ENCODE measurements at regions not wholly inside any gene's neighbourhood (a gene's known extent, or its start where the extent isn't known, plus 50 kb on each side); places are given as distances from the start of the nearest gene placed in this dataset.
"Not testable (repeated sequence)": the region's sequence is repeated elsewhere in the genome, so short reads cannot be mapped to it uniquely, and the experiment has no call there.

DNA sequence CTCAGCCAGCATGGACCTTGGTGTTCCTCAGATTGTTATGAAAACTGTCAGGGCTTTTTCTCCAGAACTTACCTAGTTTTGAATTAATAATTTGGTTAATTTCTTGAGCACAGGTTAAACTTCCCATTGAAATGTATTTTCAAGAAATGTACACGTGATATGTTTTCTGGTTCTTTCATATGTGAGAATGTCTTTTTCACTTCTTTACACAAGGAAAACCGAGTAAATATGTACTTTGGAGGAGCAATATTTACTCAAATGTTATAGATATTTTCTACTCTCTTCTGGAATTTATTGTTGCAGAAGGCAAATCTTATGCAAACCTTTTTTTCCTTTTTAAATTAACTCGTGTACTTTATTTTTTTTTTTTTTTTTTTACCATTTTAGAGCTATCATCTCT, 134.3 kb downstream of the AHR start:
- Histone ChIP-seq H3K36me3 (ENCODE audit: control insufficient read depth, insufficient read depth, low read length) (no peaks in the 10 kb centered on the region), H3K4me3 (ENCODE audit: low read depth, low read length) (no peak overlapping the region), H3K27me3 (ENCODE audit: control insufficient read depth, insufficient read depth, low read length) (no peaks in the 10 kb centered on the region)
- TF ChIP-seq, protein P1, sequence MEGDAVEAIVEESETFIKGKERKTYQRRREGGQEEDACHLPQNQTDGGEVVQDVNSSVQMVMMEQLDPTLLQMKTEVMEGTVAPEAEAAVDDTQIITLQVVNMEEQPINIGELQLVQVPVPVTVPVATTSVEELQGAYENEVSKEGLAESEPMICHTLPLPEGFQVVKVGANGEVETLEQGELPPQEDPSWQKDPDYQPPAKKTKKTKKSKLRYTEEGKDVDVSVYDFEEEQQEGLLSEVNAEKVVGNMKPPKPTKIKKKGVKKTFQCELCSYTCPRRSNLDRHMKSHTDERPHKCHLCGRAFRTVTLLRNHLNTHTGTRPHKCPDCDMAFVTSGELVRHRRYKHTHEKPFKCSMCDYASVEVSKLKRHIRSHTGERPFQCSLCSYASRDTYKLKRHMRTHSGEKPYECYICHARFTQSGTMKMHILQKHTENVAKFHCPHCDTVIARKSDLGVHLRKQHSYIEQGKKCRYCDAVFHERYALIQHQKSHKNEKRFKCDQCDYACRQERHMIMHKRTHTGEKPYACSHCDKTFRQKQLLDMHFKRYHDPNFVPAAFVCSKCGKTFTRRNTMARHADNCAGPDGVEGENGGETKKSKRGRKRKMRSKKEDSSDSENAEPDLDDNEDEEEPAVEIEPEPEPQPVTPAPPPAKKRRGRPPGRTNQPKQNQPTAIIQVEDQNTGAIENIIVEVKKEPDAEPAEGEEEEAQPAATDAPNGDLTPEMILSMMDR (IDR thresholded peaks at IDR 0.05; ENCODE audit: insufficient read depth, low read length, poor library complexity, severe bottlenecking): no peak
- no peak for DNase-seq (ENCODE audit: low read depth)

DNA sequence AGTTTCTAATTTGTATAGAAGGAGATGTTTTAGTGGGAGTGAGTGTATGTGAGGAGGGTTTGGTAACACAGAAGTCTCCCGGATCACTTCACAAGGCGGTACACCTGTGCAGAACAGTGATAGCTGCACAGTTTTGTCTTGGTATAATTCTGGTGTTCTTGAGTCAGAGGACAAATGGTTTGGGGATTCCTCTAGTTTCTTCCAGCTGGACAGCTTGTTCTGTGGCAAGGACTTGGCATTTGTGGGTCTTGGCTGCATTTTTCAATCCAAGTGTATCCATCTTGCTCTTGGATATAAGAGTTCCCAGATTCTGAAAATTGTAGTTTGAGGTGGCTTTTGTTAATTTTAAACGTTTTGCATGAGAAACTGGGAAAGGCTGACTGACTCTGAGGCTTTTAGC, 135.7 kb downstream of the AHR start:
- Histone ChIP-seq H3K27me3 (ENCODE audit: control insufficient read depth, insufficient read depth, low read length) (no peaks in the 10 kb centered on the region), H3K36me3 (ENCODE audit: control insufficient read depth, insufficient read depth, low read length) (no peaks in the 10 kb centered on the region), H3K4me3 (ENCODE audit: low read depth, low read length) (no peak overlapping the region)
- DNase-seq (ENCODE audit: low read depth): no peak
- TF ChIP-seq, protein P1 (IDR thresholded peaks at IDR 0.05; ENCODE audit: insufficient read depth, low read length, poor library complexity, severe bottlenecking): no peak

DNA sequence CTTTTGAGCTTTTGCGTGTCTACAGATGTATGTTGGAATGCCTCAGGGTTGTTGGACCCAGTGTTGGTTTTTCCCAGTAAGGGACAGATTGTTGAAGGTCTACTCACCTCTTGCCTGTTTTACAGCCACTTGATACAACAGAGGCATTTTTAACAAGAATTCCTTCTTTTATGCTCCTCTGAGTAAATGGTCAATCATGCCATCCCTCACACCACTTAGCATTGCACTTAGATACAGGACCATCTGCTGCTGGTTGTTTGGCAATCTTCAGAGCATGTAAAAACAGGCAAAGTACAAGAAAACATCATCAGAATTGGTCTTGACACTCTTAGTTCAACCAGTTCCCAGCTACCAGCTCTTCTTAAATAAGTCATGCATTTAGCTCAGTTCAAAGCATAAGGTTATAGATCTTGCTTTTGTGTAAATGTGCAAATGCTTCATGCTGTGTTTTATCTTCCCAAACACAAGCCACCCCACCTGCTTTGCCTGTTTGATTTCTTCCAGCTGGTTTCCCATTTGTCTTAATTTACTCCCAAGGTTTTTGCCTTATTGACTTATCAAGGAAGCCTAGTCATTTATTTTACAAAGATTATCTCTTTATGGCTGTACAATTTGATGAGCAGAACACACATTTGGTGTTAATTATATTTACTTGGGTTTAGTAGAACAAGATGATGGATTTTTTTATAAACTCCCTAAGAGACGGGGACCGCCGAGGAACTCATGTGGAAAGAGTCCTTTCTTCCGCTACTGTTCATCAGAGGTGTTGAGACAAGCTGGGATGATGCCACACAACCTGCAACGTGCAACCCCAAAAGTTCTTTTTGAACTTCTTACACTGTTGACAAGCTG, 136.6 kb downstream of the AHR start:
- Histone ChIP-seq H3K36me3 (ENCODE audit: control insufficient read depth, insufficient read depth, low read length) (no peaks in the 10 kb centered on the region), H3K27me3 (ENCODE audit: control insufficient read depth, insufficient read depth, low read length) (no peaks in the 10 kb centered on the region), H3K4me3 (ENCODE audit: low read depth, low read length) (no peak overlapping the region)
- TF ChIP-seq, protein P1 (IDR thresholded peaks at IDR 0.05; ENCODE audit: insufficient read depth, low read length, poor library complexity, severe bottlenecking): no peak
- DNase-seq (ENCODE audit: low read depth): no peak

DNA sequence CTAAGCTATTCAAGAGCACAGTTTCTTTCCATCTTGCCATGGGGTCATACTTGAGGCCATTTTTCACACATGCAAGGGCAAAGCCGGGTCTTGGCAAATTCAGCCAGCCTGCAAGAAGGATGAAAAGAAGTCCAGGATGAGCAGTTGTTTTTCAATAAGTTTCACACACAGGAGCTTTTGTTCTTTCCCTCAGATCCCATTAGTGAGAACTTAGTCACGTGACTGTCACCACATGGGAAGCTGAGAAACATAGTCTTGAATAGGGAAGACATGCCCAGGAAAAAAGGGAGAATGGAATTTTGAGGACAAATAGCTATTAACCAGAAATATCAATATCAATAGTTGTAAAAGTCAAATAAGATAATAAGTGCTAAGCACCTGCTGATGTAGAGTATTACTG, 137.7 kb downstream of the AHR start:
- no peak for DNase-seq (ENCODE audit: low read depth)
- TF ChIP-seq, protein P1 (IDR thresholded peaks at IDR 0.05; ENCODE audit: insufficient read depth, low read length, poor library complexity, severe bottlenecking): no peak
- no peaks in the 10 kb centered on the region for H3K27me3 ChIP-seq (ENCODE audit: control insufficient read depth, insufficient read depth, low read length)
- H3K4me3 ChIP-seq (ENCODE audit: low read depth, low read length): no peak overlapping the region
- H3K36me3 ChIP-seq (ENCODE audit: control insufficient read depth, insufficient read depth, low read length): no peaks in the 10 kb centered on the region

DNA sequence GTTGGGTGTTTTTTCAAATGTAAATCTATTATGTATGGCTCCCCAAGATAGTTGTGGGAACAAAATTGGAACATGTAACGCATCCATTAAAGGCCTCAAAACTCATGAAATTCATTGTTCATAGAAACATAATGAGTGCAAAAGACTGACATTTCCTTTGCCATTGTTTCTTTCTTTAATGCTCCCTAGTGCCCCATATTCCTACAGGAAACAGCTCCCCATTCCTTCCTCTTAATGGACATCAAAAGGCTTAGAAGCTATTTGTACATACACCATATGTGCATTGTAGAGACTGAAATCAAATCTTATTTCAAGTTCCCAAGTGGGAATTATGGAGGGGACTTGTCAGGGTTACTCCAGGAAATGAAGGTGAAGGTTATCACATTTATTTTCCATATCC, 139.1 kb downstream of the AHR start:
- DNase-seq (ENCODE audit: low read depth): no peak
- TF ChIP-seq, protein P1 (IDR thresholded peaks at IDR 0.05; ENCODE audit: insufficient read depth, low read length, poor library complexity, severe bottlenecking): no peak
- no peak overlapping the region for H3K4me3 ChIP-seq (ENCODE audit: low read depth, low read length)
- H3K36me3 ChIP-seq (ENCODE audit: control insufficient read depth, insufficient read depth, low read length): no peaks in the 10 kb centered on the region
- H3K27me3 ChIP-seq (ENCODE audit: control insufficient read depth, insufficient read depth, low read length): no peaks in the 10 kb centered on the region

DNA sequence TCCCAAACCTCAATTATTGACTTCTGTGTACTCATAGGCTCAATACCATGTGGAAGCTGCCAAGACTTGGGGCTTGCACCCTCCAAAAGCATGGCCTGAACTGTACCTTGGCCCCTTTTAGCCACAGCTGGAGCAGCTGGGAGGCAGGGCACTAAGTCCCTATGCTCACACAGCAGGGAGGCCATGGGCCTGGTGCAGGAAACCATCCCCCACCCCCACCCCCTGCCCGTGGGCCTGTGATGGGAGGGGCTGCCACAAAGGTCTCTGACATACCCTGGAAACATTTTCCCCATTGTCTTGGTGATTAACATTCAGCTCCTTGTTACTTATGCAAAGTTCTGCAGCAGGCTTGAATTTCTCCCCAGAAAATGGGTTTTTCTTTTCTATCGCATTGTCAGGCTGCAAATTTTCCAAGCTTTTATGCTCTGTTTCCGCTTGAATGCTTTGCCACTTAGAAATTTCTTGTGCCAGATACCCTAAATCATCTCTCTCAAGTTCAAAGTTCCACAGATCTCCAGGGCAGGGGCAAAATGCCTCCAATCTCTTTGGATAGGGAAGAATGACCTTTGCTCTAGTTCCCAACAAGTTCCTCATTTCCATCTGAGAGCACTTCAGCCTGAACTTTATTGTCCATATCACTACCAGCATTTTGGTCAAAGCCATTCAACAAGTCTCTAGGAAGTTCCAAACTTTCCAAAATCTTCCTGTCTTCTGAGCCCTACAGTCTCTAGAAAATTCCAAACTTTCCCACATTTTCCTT, 141.8 kb downstream of the AHR start:
- not testable (repeated sequence) for H3K36me3 ChIP-seq (ENCODE audit: control insufficient read depth, insufficient read depth, low read length); DNase-seq (ENCODE audit: low read depth); H3K4me3 ChIP-seq (ENCODE audit: low read depth, low read length); H3K27me3 ChIP-seq (ENCODE audit: control insufficient read depth, insufficient read depth, low read length)

Measured in kidney epithelial cell (primary cell).